Ovary (tissue), 7 donors: ENCODE measurements at regions not wholly inside any gene's neighbourhood (a gene's known extent, or its start where the extent isn't known, plus 50 kb on each side); places are given as distances from the start of the nearest gene placed in this dataset.

ENCODE experiments used
- DNase-seq, 5 donors: peaks; one replicate each; pipeline ENCODE4 v3.0.0-alpha.2; 2019 to 2020
- H3K27ac ChIP-seq, 2 donors: fragments of 200-600 bp; one replicate each; pipeline versions ENCODE4 v1.5.1 to v1.8.0; 2019 to 2022
- H3K27me3 ChIP-seq: fragments of 200-600 bp; one replicate; pipeline ENCODE4 v1.8.0; 2022
- H3K36me3 ChIP-seq: fragments of 200-600 bp; sonication (generic); one replicate; pipeline ENCODE4 v1.5.1; 2019
- H3K4me1 ChIP-seq: one replicate; pipeline ENCODE4 v1.8.1; 2013; ENCODE audit warnings: mild to moderate bottlenecking, moderate library complexity; ENCODE audit not compliant: insufficient read depth
- H3K4me3 ChIP-seq: fragments of 200-600 bp; sonication (generic); one replicate; pipeline ENCODE4 v1.5.1; 2017
- H3K9me3 ChIP-seq, 2 donors: fragments of 200-600 bp in 1 of 2; sonication (generic) in 1 of 2; one replicate each; pipeline versions ENCODE4 v1.5.1 to v1.8.1; 2013 to 2019; ENCODE audit warnings: mild to moderate bottlenecking in 1 of 2, moderate library complexity in 1 of 2
- CTCF ChIP-seq, 3 donors: fragments of 450-650 bp in 2 of 3; fragments of 200-600 bp in 1 of 3; IDR thresholded peaks; one replicate each; pipeline versions ENCODE4 v1.5.1 to v1.8.0; 2016 to 2022; ENCODE audit warnings: antibody characterized with exemption in 3 of 3, mild to moderate bottlenecking in 1 of 3
- EP300 ChIP-seq: sonication (generic); formaldehyde crosslinking; IDR thresholded peaks from one replicate; pipeline ENCODE4 v1.6.1; 2017; ENCODE audit warnings: antibody characterized with exemption
- POLR2A ChIP-seq: fragments of 450-650 bp; IDR thresholded peaks from one replicate; pipeline ENCODE4 v1.6.1; 2017; ENCODE audit warnings: antibody characterized with exemption, mild to moderate bottlenecking, moderate library complexity
- whole genome bisulfite sequencing, 3 donors: extraction: QIAGEN DNeasy Blood & Tissue Kit in 1 of 3; methylation state at CpG; one replicate each; pipeline versions ENCODE4 v1.1.5 to v1.1.7; 2013 to 2017; 5-methylcytosine and 5-hydroxymethylcytosine counted together
- intact Hi-C, 4 donors: fragments of 100-400 bp; cut with DNase I; formaldehyde crosslinking; loops; one replicate each; pipeline versions ENCODE4 v1.11.0 to v1.15.1; 2022 to 2023
- donor health status: DM: no; HTN: no; CAD: no; lungs with moderate emphysema.
- donor health status: DM: no; HTN: no; CAD: no.
- donor health status: Bipolar disorder and iron deficiency.
- donor health status: DM: no; HTN: no; CAD: no.
- donor health status: DM: yes; HTN: yes; CAD: no.

- H3K9me3 ChIP-seq = no peaks in the 10 kb centered on the region
- TF ChIP-seq EP300 (no peak), CTCF (IDR thresholded peaks at IDR 0.05) (no peak), POLR2A (no peak)
- intact Hi-C loops = no loop called here
- no peak overlapping the region for H3K4me3 ChIP-seq
- no peak overlapping the region for H3K27ac ChIP-seq
- no peak for DNase-seq
- no peaks in the 10 kb centered on the region for H3K27me3 ChIP-seq
- no peaks in the 10 kb centered on the region for H3K4me1 ChIP-seq
- no peaks in the 10 kb centered on the region for H3K36me3 ChIP-seq
- WGBS, 3 donors = 50 to 59% (median 58%) methylated on average over 3 of the region's 3 CpGs
Observed at GRCh38 chr13:111993691-111994090, 73.3 kb upstream of the SOX1 start.

- H3K27me3 ChIP-seq = no peaks in the 10 kb centered on the region
- no peaks in the 10 kb centered on the region for H3K9me3 ChIP-seq
- H3K4me1 ChIP-seq = no peaks in the 10 kb centered on the region
- TF ChIP-seq POLR2A = no peak
- no peak for TF ChIP-seq CTCF (IDR thresholded peaks at IDR 0.05)
- no peak for TF ChIP-seq EP300
- H3K36me3 ChIP-seq = no peaks in the 10 kb centered on the region
- no peak overlapping the region for H3K4me3 ChIP-seq
- intact Hi-C loops = no loop called here
- H3K27ac ChIP-seq = no peak overlapping the region
- WGBS, 3 donors = 74 to 82% (median 74%) methylated on average over 11 of the region's 11 CpGs
- DNase-seq = no peak
Observed at GRCh38 chr13:111994578-111994977, 72.4 kb upstream of the SOX1 start.

- Histone ChIP-seq H3K27ac (no peak overlapping the region), H3K4me3 (no peak overlapping the region), H3K36me3 (no peaks in the 10 kb centered on the region), H3K27me3 (no peaks in the 10 kb centered on the region), H3K4me1 (no peaks in the 10 kb centered on the region), H3K9me3 (no peaks in the 10 kb centered on the region)
- 68 to 80% (median 77%) methylated on average over 5 of the region's 5 CpGs for WGBS, 3 donors
- DNase-seq = no peak
- no peak for TF ChIP-seq EP300
- TF ChIP-seq POLR2A = no peak
- TF ChIP-seq CTCF (IDR thresholded peaks at IDR 0.05) = no peak
- intact Hi-C loops = no loop called here
Observed at GRCh38 chr13:111999352-111999751, 67.6 kb upstream of the SOX1 start.

- DNase-seq = no peak
- 84 to 87% (median 85%) methylated on average over 4 of the region's 4 CpGs for WGBS, 3 donors
- Histone ChIP-seq H3K4me3 (no peak overlapping the region), H3K27ac (no peak overlapping the region), H3K36me3 (no peaks in the 10 kb centered on the region), H3K9me3 (no peaks in the 10 kb centered on the region), H3K27me3 (no peaks in the 10 kb centered on the region), H3K4me1 (no peaks in the 10 kb centered on the region)
- no peak for TF ChIP-seq POLR2A
- TF ChIP-seq EP300 = no peak
- intact Hi-C loops = no loop called here
Observed at GRCh38 chr13:112000888-112001287, 66.1 kb upstream of the SOX1 start.

DNA sequence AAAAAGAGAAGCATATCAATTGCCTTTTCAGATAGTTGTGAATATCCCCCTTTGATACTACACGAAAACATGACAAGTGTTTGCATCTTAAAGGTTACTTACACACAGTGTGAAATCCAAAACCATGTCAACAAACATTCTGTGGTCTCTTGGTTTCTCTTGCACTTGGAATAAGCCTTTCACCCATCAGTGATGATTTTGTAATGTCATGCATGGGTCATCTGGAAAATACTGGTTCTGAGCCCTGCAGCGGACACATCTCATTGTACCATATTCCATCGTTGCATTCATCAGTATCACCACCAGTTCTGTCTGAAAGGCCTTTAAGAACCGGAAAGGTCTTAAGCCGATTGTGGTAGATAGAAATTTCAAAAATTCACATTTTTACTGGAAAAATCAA, 65.4 kb upstream of the SOX1 start:
- DNase-seq = no peak
- TF ChIP-seq EP300 = no peak
- TF ChIP-seq CTCF (IDR thresholded peaks at IDR 0.05) = no peak
- no peak for TF ChIP-seq POLR2A
- no peaks in the 10 kb centered on the region for H3K36me3 ChIP-seq
- intact Hi-C loops = no loop called here
- H3K9me3 ChIP-seq = no peaks in the 10 kb centered on the region
- no peaks in the 10 kb centered on the region for H3K27me3 ChIP-seq
- no peak overlapping the region for H3K4me3 ChIP-seq
- H3K4me1 ChIP-seq = no peaks in the 10 kb centered on the region
- no peak overlapping the region for H3K27ac ChIP-seq
- 84 to 90% (median 85%) methylated on average over 5 of the region's 5 CpGs for WGBS, 3 donors
